ENCODE measurements at regions not wholly inside any gene's neighbourhood (a gene's known extent, or its start where the extent isn't known, plus 50 kb on each side); places are given as distances from the start of the nearest gene placed in this dataset.

- TF ChIP-seq POLR2A (IDR thresholded peaks at IDR 0.05): no peak
- TF ChIP-seq CTCF (IDR thresholded peaks at IDR 0.05): no peak
These were observed 137.9 kb downstream of the TMEM38B start for GRCh38 chr9:105832096-105832710.
